Heart right ventricle (tissue), 16 donors: ENCODE measurements at regions not wholly inside any gene's neighbourhood (a gene's known extent, or its start where the extent isn't known, plus 50 kb on each side); places are given as distances from the start of the nearest gene placed in this dataset.

Experiments used
- ATAC-seq, 8 donors: fragments of 200-7000 bp; cut with Tn5 transposase; one replicate each; pipeline ENCODE4 v1.9.1; 2020; ENCODE audit warnings: mild to moderate bottlenecking in 8 of 8, moderate library complexity in 8 of 8, moderate number of reproducible peaks in 1 of 8
- DNase-seq, 2 donors: peaks; one replicate each; pipeline ENCODE4 v3.0.0-alpha.2; 2020
- H3K27ac ChIP-seq, 10 donors: fragments of 200-600 bp; sonication (generic) in 2 of 10; one replicate each; pipeline versions ENCODE4 v1.5.0 to v1.8.0; 2020 to 2022; ENCODE audit warnings: mild to moderate bottlenecking in 3 of 10
- H3K27me3 ChIP-seq, 7 donors: fragments of 200-600 bp; one replicate each; pipeline ENCODE4 v1.8.0; 2021 to 2022; ENCODE audit warnings: mild to moderate bottlenecking in 2 of 7
- H3K36me3 ChIP-seq, 9 donors: fragments of 200-600 bp; sonication (generic) in 1 of 9; one replicate each; pipeline versions ENCODE4 v1.5.0 to v1.8.0; 2020 to 2022; ENCODE audit warnings: mild to moderate bottlenecking in 2 of 9
- H3K4me1 ChIP-seq, 9 donors: fragments of 200-600 bp; sonication (generic) in 1 of 9; one replicate each; pipeline versions ENCODE4 v1.5.0 to v1.8.0; 2020 to 2022; ENCODE audit warnings: mild to moderate bottlenecking in 4 of 9
- H3K4me3 ChIP-seq, 10 donors: fragments of 200-600 bp; sonication (generic) in 2 of 10; one replicate each; pipeline versions ENCODE4 v1.5.0 to v1.8.0; 2020 to 2022; ENCODE audit warnings: mild to moderate bottlenecking in 7 of 10, moderate library complexity in 2 of 10
- H3K9me3 ChIP-seq, 11 donors: fragments of 200-600 bp in 10 of 11; sonication (generic) in 2 of 11; one replicate each; pipeline versions ENCODE4 v1.5.0 to v1.8.0; 2013 to 2022; ENCODE audit warnings: mild to moderate bottlenecking in 2 of 11, control low read depth in 1 of 11, moderate library complexity in 1 of 11
- CTCF ChIP-seq, 9 donors: fragments of 200-600 bp; sonication (generic) in 2 of 9; IDR thresholded peaks; one replicate each; pipeline versions ENCODE4 v1.5.0 to v1.8.0; 2021 to 2022; ENCODE audit warnings: antibody characterized with exemption in 9 of 9, mild to moderate bottlenecking in 5 of 9, moderate library complexity in 1 of 9
- WGBS, 2 donors: extraction: QIAGEN DNeasy Blood & Tissue Kit; methylation state at CpG; one replicate each; pipeline ENCODE4 v1.1.7; 2013; ENCODE audit warnings: inconsistent platforms in 1 of 2; 5-methylcytosine and 5-hydroxymethylcytosine counted together
- intact Hi-C, 10 donors: fragments of 100-400 bp; cut with DNase I; formaldehyde crosslinking; loops; one replicate each; pipeline versions ENCODE4 v1.11.1 to v1.14.2; 2022
- donor health status: Arrhythmogenic right ventricular cardiomyopathy.
- donor health status: ischemic (EF 13 %, LVEDD 7.1; RV severe dilation, severe dysfunction).
- donor health status: healthy with polysubstance abuse.
- donor health status: DM: no; HTN: yes; CAD: no.
- donor health status: DM: no; HTN: no; CAD: no.
- donor health status: ischemic (EF 25% LVEDD 6.9; RV normal size, moderate dysfunction).
- donor health status: ischemic (EF 25% LVEDD 5.7; RV mildly dilated, moderate dysfunction).
- donor health status: healthy.
- donor health status: DM: yes; HTN: yes; CAD: no.
- donor health status: Ischemic cardiomyopathy.
- donor health status: ischemic (EF 35%, LVEDD 5.7; RV mildly dilated, moderate dysfunction).
- donor health status: nonischemic (EF 11% LVEDD 7.7; RV severe dilation, severe dysfunction).
- donor health status: DM: yes; HTN: yes; CAD: no.
- donor health status: PGD.
- donor health status: ischemic (EF 29% LVEDD 5.4; RV normal size, mild dysfunction).
- donor health status: nonischemic (EF 23%, LVEDD 6.1; RV moderate dilation, normal function).

GRCh38 chr12:16119618-16120415 is 157.7 kb downstream of the SLC15A5 start:
- Histone ChIP-seq H3K9me3 (peaks cover 0 to 3% (median 0%) of the 10 kb centered on the region in 11 donors), H3K27ac (no peak overlapping the region), H3K27me3 (peaks cover 0 to 10% (median 0%) of the 10 kb centered on the region in 7 donors), H3K4me3 (no peak overlapping the region), H3K4me1 (no peaks in the 10 kb centered on the region), H3K36me3 (no peaks in the 10 kb centered on the region)
- ATAC-seq (no peak), DNase-seq (no peak)
- intact Hi-C loops = no loop called here
- no peak for TF ChIP-seq CTCF (IDR thresholded peaks at IDR 0.05)
- WGBS, 2 donors = 56 to 68% methylated on average over 5 of the region's 5 CpGs

GRCh38 chr12:16118586-16118985 is 158.9 kb downstream of the SLC15A5 start:
- Histone ChIP-seq H3K4me3 (no peak overlapping the region), H3K4me1 (no peaks in the 10 kb centered on the region), H3K9me3 (peaks cover 0 to 3% (median 0%) of the 10 kb centered on the region in 11 donors), H3K27ac (no peak overlapping the region), H3K27me3 (peaks cover 0 to 10% (median 0%) of the 10 kb centered on the region in 7 donors), H3K36me3 (no peaks in the 10 kb centered on the region)
- intact Hi-C loops = no loop called here
- DNase-seq = no peak
- no peak for ATAC-seq
- no peak for TF ChIP-seq CTCF (IDR thresholded peaks at IDR 0.05)

- WGBS, 2 donors = 42 to 45% methylated on average over 11 of the region's 11 CpGs
- peak in 1 of 2 donors; percentile 3 for DNase-seq
- intact Hi-C loops = no loop called here
Measured at GRCh38 chr12:16112612-16113560, 164.6 kb downstream of the SLC15A5 start.

More at GRCh38 chr12:16112612-16113560, 164.6 kb downstream of the SLC15A5 start:
- no peaks in the 10 kb centered on the region for H3K27me3 ChIP-seq
- ATAC-seq = peak in 3 of 8 donors; percentile 42 to 79 (median 44)
- H3K4me1 ChIP-seq = no peaks in the 10 kb centered on the region
- no peaks in the 10 kb centered on the region for H3K36me3 ChIP-seq
- no peaks in the 10 kb centered on the region for H3K9me3 ChIP-seq
- H3K27ac ChIP-seq = no peak overlapping the region
- H3K4me3 ChIP-seq = no peak overlapping the region
- TF ChIP-seq CTCF (IDR thresholded peaks at IDR 0.05) = no peak
